BJ (cell line): ENCODE measurements at regions not wholly inside any gene's neighbourhood (a gene's known extent, or its start where the extent isn't known, plus 50 kb on each side); places are given as distances from the start of the nearest gene placed in this dataset.
"Not testable (repeated sequence)": the region's sequence is repeated elsewhere in the genome, so short reads cannot be mapped to it uniquely, and the experiment has no call there.

ENCODE experiments used
- CTCF ChIA-PET: fragments of 350-600 bp; formaldehyde crosslinking; extraction: SDS; loops from one replicate; lab custom pipeline; 2021; ENCODE audit warnings: antibody characterized with exemption, inconsistent platforms; lab: Yijun Ruan, JAX
- POLR2A ChIA-PET: fragments of 300-600 bp; sonication (Branson Sonifier 250); formaldehyde crosslinking; extraction: SDS; loops from one replicate; lab custom pipeline; 2021; ENCODE audit warnings: antibody characterized with exemption; lab: Charles Lee
- DNase-seq: peaks from one replicate; pipeline ENCODE4 v3.0.0-alpha.2; 2011; ENCODE audit warnings: low read depth
- H3K27me3 ChIP-seq: 2 replicates; pipeline ENCODE4 v1.6.0; 2011; ENCODE audit warnings: low read length; ENCODE audit not compliant: control insufficient read depth, insufficient read depth
- H3K36me3 ChIP-seq: 2 replicates; pipeline ENCODE4 v1.5.1; 2011; ENCODE audit warnings: low read length; ENCODE audit not compliant: control insufficient read depth, insufficient read depth
- H3K4me3 ChIP-seq: 2 replicates; pipeline ENCODE4 v1.5.1; 2011; ENCODE audit warnings: low read depth, mild to moderate bottlenecking, control low read depth, low read length
- TF ChIP-seq, protein P1 (sequence below): IDR thresholded peaks from 2 replicates; pipeline ENCODE4 v1.5.1; 2011; ENCODE audit warnings: low read depth, mild to moderate bottlenecking, control low read depth, inconsistent platforms, low read length, moderate library complexity; ENCODE audit not compliant: insufficient read depth

GRCh38 chrX:81412428-81412827, 210.5 kb downstream of the SH3BGRL start:
- CTCF ChIA-PET = no interaction called here
- DNase-seq = no peak
- POLR2A ChIA-PET = no interaction called here
- H3K36me3 ChIP-seq = no peaks in the 10 kb centered on the region
- no peaks in the 10 kb centered on the region for H3K27me3 ChIP-seq
- TF ChIP-seq, protein P1, sequence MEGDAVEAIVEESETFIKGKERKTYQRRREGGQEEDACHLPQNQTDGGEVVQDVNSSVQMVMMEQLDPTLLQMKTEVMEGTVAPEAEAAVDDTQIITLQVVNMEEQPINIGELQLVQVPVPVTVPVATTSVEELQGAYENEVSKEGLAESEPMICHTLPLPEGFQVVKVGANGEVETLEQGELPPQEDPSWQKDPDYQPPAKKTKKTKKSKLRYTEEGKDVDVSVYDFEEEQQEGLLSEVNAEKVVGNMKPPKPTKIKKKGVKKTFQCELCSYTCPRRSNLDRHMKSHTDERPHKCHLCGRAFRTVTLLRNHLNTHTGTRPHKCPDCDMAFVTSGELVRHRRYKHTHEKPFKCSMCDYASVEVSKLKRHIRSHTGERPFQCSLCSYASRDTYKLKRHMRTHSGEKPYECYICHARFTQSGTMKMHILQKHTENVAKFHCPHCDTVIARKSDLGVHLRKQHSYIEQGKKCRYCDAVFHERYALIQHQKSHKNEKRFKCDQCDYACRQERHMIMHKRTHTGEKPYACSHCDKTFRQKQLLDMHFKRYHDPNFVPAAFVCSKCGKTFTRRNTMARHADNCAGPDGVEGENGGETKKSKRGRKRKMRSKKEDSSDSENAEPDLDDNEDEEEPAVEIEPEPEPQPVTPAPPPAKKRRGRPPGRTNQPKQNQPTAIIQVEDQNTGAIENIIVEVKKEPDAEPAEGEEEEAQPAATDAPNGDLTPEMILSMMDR = no peak
- H3K4me3 ChIP-seq = no peak overlapping the region

DNA sequence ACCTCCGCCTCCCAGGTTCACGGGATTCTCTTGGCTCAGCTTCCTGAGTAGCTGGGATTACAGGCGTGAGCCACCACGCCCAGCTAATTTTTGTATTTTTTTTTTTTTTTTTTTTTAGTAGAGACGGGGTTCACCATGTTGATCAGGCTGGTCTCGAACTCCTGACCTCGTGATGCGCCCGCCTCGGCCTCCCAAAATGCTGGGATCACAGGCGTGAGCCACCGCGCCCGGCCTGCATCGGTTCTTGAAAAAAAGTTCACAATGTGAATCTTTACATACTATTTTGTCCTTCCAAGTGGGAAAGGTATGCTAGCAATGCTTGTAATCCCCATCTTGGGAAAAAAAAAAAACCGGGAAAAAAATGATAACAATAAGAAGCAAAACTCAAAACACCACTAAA, 211.0 kb downstream of the SH3BGRL start:
- H3K27me3 ChIP-seq, DNase-seq, H3K4me3 ChIP-seq, POLR2A ChIA-PET, CTCF ChIA-PET, H3K36me3 ChIP-seq: not testable (repeated sequence)

GRCh38 chrX:81414630-81415029, 212.7 kb downstream of the SH3BGRL start:
- POLR2A ChIA-PET = no interaction called here
- Histone ChIP-seq H3K36me3 (no peaks in the 10 kb centered on the region), H3K4me3 (no peak overlapping the region), H3K27me3 (no peaks in the 10 kb centered on the region)
- DNase-seq = no peak
- TF ChIP-seq, protein P1 = no peak
- CTCF ChIA-PET = no interaction called here
